ENCODE measurements at regions not wholly inside any gene's neighbourhood (a gene's known extent, or its start where the extent isn't known, plus 50 kb on each side); places are given as distances from the start of the nearest gene placed in this dataset.

GRCh38 chr4:60565558-60565957 is 634.6 kb upstream of the ADGRL3 start:
- no peak for DNase-seq
- 87 to 94% methylated on average over 7 of the region's 7 CpGs for WGBS, 2 donors
- TF ChIP-seq POLR2A (IDR thresholded peaks at IDR 0.05) = no peak
- TF ChIP-seq CTCF (IDR thresholded peaks at IDR 0.05) = no peak
- no peak for TF ChIP-seq EP300 (IDR thresholded peaks at IDR 0.05)
- TF ChIP-seq POLR2AphosphoS5 (IDR thresholded peaks at IDR 0.05) = no peak

DNA sequence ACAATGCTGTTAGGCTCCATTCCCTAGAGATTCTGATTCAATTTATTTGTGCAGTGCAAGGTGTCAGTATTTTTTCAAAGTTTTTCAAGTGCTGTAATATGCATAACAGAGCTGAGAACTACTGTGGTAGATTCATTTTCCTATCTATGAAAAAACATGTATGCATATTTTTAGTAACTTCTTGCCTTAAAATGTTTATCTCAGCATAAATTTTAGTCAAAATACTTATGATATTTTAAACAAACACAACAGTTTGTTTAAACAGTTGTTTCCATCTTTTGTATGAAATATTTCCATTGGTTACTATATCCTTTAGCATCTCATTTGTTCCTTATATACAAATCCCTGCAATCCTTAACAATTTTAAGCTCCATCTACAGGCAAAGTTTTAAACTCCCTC is 624.8 kb upstream of the ADGRL3 start:
- H3K27me3 ChIP-seq = no peaks in the 10 kb centered on the region
- TF ChIP-seq POLR2A (IDR thresholded peaks at IDR 0.05) = no peak
- no peak for TF ChIP-seq CTCF (IDR thresholded peaks at IDR 0.05)
- TF ChIP-seq EP300 (IDR thresholded peaks at IDR 0.05) = no peak
- no peak for TF ChIP-seq POLR2AphosphoS5 (IDR thresholded peaks at IDR 0.05)
- no peak overlapping the region for H3K27ac ChIP-seq
- ATAC-seq (ENCODE audit: low FRiP score in 2 of 2) (no peak), DNase-seq (no peak)
- no peaks in the 10 kb centered on the region for H3K4me1 ChIP-seq
- H3K36me3 ChIP-seq = no peaks in the 10 kb centered on the region
- no peak overlapping the region for H3K4me3 ChIP-seq
- no peaks in the 10 kb centered on the region for H3K9me3 ChIP-seq

More at GRCh38 chr4:60565558-60565957, 634.6 kb upstream of the ADGRL3 start:
- Histone ChIP-seq H3K27ac (no peak overlapping the region), H3K36me3 (no peaks in the 10 kb centered on the region), H3K4me1 (no peaks in the 10 kb centered on the region), H3K9me3 (no peaks in the 10 kb centered on the region), H3K4me3 (no peak overlapping the region), H3K27me3 (no peaks in the 10 kb centered on the region)
- no peak for ATAC-seq (ENCODE audit: low FRiP score in 2 of 2)

GRCh38 chr4:60579335-60579734 is 620.8 kb upstream of the ADGRL3 start:
- H3K36me3 ChIP-seq = no peaks in the 10 kb centered on the region
- ATAC-seq (ENCODE audit: low FRiP score in 2 of 2) (no peak), DNase-seq (no peak)
- H3K27me3 ChIP-seq = no peaks in the 10 kb centered on the region
- H3K4me1 ChIP-seq = no peaks in the 10 kb centered on the region
- no peak overlapping the region for H3K27ac ChIP-seq
- 57 to 73% methylated on average over 2 of the region's 2 CpGs for WGBS, 2 donors
- no peak overlapping the region for H3K4me3 ChIP-seq
- no peaks in the 10 kb centered on the region for H3K9me3 ChIP-seq
- TF ChIP-seq POLR2A (IDR thresholded peaks at IDR 0.05) (no peak), POLR2AphosphoS5 (IDR thresholded peaks at IDR 0.05) (no peak), EP300 (IDR thresholded peaks at IDR 0.05) (no peak), CTCF (IDR thresholded peaks at IDR 0.05) (no peak)

DNA sequence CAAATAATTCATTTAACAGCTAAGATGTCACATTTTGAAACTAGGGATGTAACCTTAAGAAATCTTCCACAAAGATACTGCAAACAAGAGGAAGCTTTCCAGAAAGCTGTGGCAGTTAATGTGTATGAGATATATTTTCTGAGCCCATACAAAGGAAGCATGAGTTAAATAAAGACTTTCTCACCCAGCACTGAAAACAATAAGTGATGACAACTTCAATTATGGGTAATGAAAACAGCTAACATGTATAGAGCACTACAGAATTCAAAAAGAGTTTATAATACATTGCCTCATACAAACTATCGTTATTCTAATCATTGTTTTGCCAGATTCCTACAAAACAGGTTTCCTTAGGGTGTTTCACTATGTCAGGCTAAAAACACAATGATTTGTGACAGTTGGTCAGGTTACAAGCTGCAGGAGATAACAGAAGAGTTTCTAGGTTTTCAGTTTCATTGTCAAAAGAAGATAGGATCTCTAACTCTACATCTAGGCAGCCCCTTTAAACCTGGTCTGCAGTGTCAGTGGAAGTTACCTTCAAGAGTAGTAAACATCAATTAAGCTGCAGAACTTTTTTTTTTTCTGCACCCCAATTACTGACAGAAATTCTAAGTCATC is 618.1 kb upstream of the ADGRL3 start:
- H3K9me3 ChIP-seq = no peaks in the 10 kb centered on the region
- no peaks in the 10 kb centered on the region for H3K36me3 ChIP-seq
- H3K27ac ChIP-seq = no peak overlapping the region
- no peak for TF ChIP-seq POLR2A (IDR thresholded peaks at IDR 0.05)
- no peak for TF ChIP-seq EP300 (IDR thresholded peaks at IDR 0.05)
- no peaks in the 10 kb centered on the region for H3K27me3 ChIP-seq
- 45 to 48% methylated on average over 1 of the region's 1 CpG for WGBS, 2 donors
- no peak overlapping the region for H3K4me3 ChIP-seq
- no peaks in the 10 kb centered on the region for H3K4me1 ChIP-seq
- ATAC-seq (ENCODE audit: low FRiP score in 2 of 2) (no peak), DNase-seq (no peak)

- H3K36me3 ChIP-seq = no peaks in the 10 kb centered on the region
- no peaks in the 10 kb centered on the region for H3K4me1 ChIP-seq
- no peak for TF ChIP-seq EP300 (IDR thresholded peaks at IDR 0.05)
- no peak for TF ChIP-seq POLR2A (IDR thresholded peaks at IDR 0.05)
- no peak for TF ChIP-seq POLR2AphosphoS5 (IDR thresholded peaks at IDR 0.05)
- TF ChIP-seq CTCF (IDR thresholded peaks at IDR 0.05) = no peak
- H3K27me3 ChIP-seq = no peaks in the 10 kb centered on the region
- no peak for ATAC-seq (ENCODE audit: low FRiP score in 2 of 2)
- no peaks in the 10 kb centered on the region for H3K9me3 ChIP-seq
- H3K4me3 ChIP-seq = no peak overlapping the region
- H3K27ac ChIP-seq = no peak overlapping the region
- no peak for DNase-seq
- 84 to 89% methylated on average over 1 of the region's 1 CpG for WGBS, 2 donors
These were observed 611.6 kb upstream of the ADGRL3 start for GRCh38 chr4:60588556-60588955.

Data from upper lobe of left lung (tissue), 6 donors.